H1 (cell line): ENCODE measurements at regions not wholly inside any gene's neighbourhood (a gene's known extent, or its start where the extent isn't known, plus 50 kb on each side); places are given as distances from the start of the nearest gene placed in this dataset.
"Not testable (repeated sequence)": the region's sequence is repeated elsewhere in the genome, so short reads cannot be mapped to it uniquely, and the experiment has no call there.

ENCODE experiments used
- ASH2L ChIP-seq: fragments of 200-600, 300-600 bp; sonication (generic); IDR thresholded peaks from one replicate; pipeline ENCODE4 v1.7.1; 2017; ENCODE audit warnings: low read length
- CHD1 ChIP-seq: IDR thresholded peaks from 2 replicates; pipeline ENCODE4 v1.6.1; 2012; ENCODE audit warnings: low read depth, low read length, improper control_type of control experiment
- CHD2 ChIP-seq: IDR thresholded peaks from 2 replicates; pipeline ENCODE4 v1.6.1; 2012; ENCODE audit warnings: low read length, improper control_type of control experiment
- CTCF ChIP-seq, 3 experiments: IDR thresholded peaks; 1 replicate in 2 of 3; 2 replicates in 1 of 3; pipeline versions ENCODE4 v1.5.1 to v1.6.1; 2011; ENCODE audit warnings: low read length in 3 of 3, mild to moderate bottlenecking in 3 of 3, inconsistent platforms in 2 of 3, low read depth in 1 of 3, moderate library complexity in 1 of 3; ENCODE audit not compliant: insufficient read depth in 1 of 3; ENCODE audit errors: control extremely low read depth in 1 of 3
- GABPA ChIP-seq: IDR thresholded peaks from 2 replicates; pipeline ENCODE4 v1.6.1; 2011; ENCODE audit warnings: mild to moderate bottlenecking, low read length, moderate library complexity, borderline replicate concordance; ENCODE audit not compliant: insufficient read depth
- GTF2F1 ChIP-seq: IDR thresholded peaks from 2 replicates; pipeline ENCODE4 v1.6.1; 2012; ENCODE audit warnings: low read depth, low read length, improper control_type of control experiment, borderline replicate concordance
- HDAC6 ChIP-seq: IDR thresholded peaks from one replicate; pipeline ENCODE4 v1.7.1; 2012; ENCODE audit warnings: low read depth, mild to moderate bottlenecking, inconsistent platforms, low read length, moderate library complexity
- KDM1A ChIP-seq: fragments of 200-600, 300-600 bp; sonication (generic); IDR thresholded peaks from 2 replicates; pipeline ENCODE4 v1.7.1; 2016; ENCODE audit warnings: mild to moderate bottlenecking, low read length, borderline replicate concordance
- RFX5 ChIP-seq: IDR thresholded peaks from 2 replicates; pipeline ENCODE4 v1.6.1; 2011; ENCODE audit warnings: low read depth, low read length, improper control_type of control experiment, borderline replicate concordance
- RNF2 ChIP-seq: fragments of 200-900, 300-1000 bp; sonication (generic); IDR thresholded peaks from 2 replicates; pipeline ENCODE4 v1.7.1; 2016; ENCODE audit warnings: borderline replicate concordance, low read depth, mild to moderate bottlenecking, antibody characterized with exemption, low read length; ENCODE audit not compliant: poor library complexity, severe bottlenecking; ENCODE audit errors: missing control alignments
- TF ChIP-seq, protein P1 (sequence below): IDR thresholded peaks from 2 replicates; pipeline ENCODE4 v1.6.1; 2011; ENCODE audit warnings: low read depth, mild to moderate bottlenecking, low read length; ENCODE audit not compliant: insufficient read depth

GRCh38 chr14:71807049-71807448 is 125.2 kb upstream of the RGS6 start:
- not testable (repeated sequence) for TF ChIP-seq CTCF (IDR thresholded peaks at IDR 0.05; ENCODE audit: control extremely low read depth in 1 of 3, insufficient read depth in 1 of 3, low read depth in 1 of 3, low read length in 3 of 3); KDM1A; ASH2L; GTF2F1; GABPA; CHD2; RFX5; RNF2; HDAC6; CHD1
- TF ChIP-seq, protein P1, sequence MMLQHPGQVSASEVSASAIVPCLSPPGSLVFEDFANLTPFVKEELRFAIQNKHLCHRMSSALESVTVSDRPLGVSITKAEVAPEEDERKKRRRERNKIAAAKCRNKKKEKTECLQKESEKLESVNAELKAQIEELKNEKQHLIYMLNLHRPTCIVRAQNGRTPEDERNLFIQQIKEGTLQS: not testable (repeated sequence)
